Activated CD4-positive, alpha-beta T cell treated with anti-CD3 and anti-CD28 coated beads, Interleukin-2, amount 10 ng/mL, durations not matched to agents 24 days and 14 days (primary cell): ENCODE measurements at regions not wholly inside any gene's neighbourhood (a gene's known extent, or its start where the extent isn't known, plus 50 kb on each side); places are given as distances from the start of the nearest gene placed in this dataset.

Experiments used
- DNase-seq: peaks from one replicate; pipeline ENCODE4 v3.0.0; 2022
- H3K27ac Mint-ChIP-seq: one replicate; pipeline ENCODE4 v1.8.0; 2022; ENCODE audit warnings: mild to moderate bottlenecking, mixed read lengths
- H3K27me3 Mint-ChIP-seq: one replicate; pipeline ENCODE4 v1.8.0; 2022; ENCODE audit warnings: mixed read lengths
- H3K36me3 Mint-ChIP-seq: one replicate; pipeline ENCODE4 v1.8.0; 2022; ENCODE audit warnings: low read depth, mild to moderate bottlenecking, mixed read lengths
- H3K4me1 Mint-ChIP-seq: one replicate; pipeline ENCODE4 v1.8.0; 2021; ENCODE audit warnings: mixed read lengths
- H3K4me3 Mint-ChIP-seq: one replicate; pipeline ENCODE4 v1.8.0; 2022; ENCODE audit warnings: mild to moderate bottlenecking, moderate library complexity, mixed read lengths
- H3K9me3 Mint-ChIP-seq: one replicate; pipeline ENCODE4 v1.8.0; 2021; ENCODE audit warnings: mixed read lengths
- intact Hi-C: fragments of 100-400 bp; cut with micrococcal nuclease; formaldehyde crosslinking; loops from one replicate; pipeline ENCODE4 v1.15.1; 2023

DNA sequence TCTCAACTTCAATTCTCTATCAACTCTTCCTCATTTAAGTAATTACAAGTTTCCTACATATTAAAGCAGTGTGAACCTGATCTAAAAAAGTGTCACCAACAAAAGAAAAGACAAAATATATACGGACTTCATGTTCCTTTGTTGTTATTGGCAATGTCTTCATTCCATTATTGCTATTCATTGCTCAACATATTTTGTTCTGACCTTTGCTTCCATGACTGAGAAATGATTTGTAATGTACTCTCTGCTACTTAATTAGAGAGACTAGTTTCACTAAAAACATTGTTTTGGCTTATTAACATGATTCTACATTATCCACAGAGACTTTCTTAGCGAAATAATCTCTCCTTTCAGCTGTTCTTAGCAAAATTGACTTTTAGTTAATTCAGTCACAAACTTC is 657.2 kb upstream of the ROBO1 start:
- Mint-ChIP-seq H3K27ac (no peak overlapping the region), H3K27me3 (no peaks in the 10 kb centered on the region), H3K9me3 (peaks cover 11% of the 10 kb centered on the region), H3K36me3 (no peaks in the 10 kb centered on the region), H3K4me1 (no peaks in the 10 kb centered on the region), H3K4me3 (no peak overlapping the region)
- DNase-seq = no peak
- intact Hi-C loops = no loop called here

DNA sequence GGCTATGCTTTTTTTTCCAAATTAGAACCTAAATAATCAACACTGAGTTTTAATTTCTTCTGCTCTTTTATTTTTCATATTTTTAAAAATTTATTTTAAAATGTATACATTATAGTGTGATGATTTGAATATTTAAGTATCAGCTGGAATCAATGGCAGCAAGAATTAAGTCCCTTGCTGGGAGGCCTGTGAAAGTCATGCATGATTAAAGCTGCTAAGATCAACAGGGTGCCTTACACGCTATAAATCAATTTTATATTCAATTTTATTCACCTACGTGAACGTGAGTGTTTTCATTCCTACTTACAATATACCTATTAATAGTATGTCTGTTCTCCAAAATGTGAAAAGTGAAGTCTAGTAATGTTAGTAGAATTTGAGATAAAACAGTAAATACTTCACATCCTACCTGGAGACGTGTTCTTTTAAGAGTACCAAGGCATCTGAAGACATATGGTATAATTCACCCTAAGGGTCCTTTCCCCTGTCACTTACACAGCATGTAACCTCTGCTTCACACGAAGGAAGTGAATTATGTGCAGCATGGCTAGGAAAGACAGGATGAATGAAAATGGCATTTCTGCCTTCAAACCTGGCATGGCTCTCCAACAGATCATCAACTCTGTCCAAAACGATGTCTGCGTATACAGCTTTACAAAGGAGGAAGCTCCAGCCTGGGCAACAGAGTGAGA is 640.4 kb upstream of the ROBO1 start:
- no peaks in the 10 kb centered on the region for H3K9me3 Mint-ChIP-seq
- intact Hi-C loops = no loop called here
- H3K4me1 Mint-ChIP-seq = no peaks in the 10 kb centered on the region
- no peak for DNase-seq
- H3K36me3 Mint-ChIP-seq = no peaks in the 10 kb centered on the region
- H3K27me3 Mint-ChIP-seq = no peaks in the 10 kb centered on the region
- H3K4me3 Mint-ChIP-seq = no peak overlapping the region
- no peak overlapping the region for H3K27ac Mint-ChIP-seq

DNA sequence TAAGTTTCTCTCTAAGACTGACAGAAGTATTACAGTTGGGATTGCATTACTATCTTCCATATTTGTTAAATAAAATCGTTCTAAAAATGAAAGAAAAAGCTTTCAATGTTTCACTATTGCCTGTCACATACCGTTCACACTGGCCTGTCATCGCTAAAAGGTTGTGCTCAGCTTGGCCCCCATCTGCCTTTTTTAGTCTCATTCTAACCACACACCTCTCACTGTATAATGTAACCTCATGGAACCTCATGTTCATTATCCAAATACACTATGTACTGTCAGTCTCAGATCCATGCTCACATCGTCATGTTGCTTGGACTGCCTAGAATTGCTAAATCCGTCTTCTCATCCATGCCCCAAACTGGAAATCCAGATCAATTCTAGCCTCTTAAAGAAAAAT is 637.8 kb upstream of the ROBO1 start:
- Mint-ChIP-seq H3K4me1 (no peaks in the 10 kb centered on the region), H3K27ac (no peak overlapping the region), H3K9me3 (no peaks in the 10 kb centered on the region), H3K4me3 (no peak overlapping the region), H3K36me3 (no peaks in the 10 kb centered on the region), H3K27me3 (no peaks in the 10 kb centered on the region)
- DNase-seq = no peak
- intact Hi-C loops = no loop called here

DNA sequence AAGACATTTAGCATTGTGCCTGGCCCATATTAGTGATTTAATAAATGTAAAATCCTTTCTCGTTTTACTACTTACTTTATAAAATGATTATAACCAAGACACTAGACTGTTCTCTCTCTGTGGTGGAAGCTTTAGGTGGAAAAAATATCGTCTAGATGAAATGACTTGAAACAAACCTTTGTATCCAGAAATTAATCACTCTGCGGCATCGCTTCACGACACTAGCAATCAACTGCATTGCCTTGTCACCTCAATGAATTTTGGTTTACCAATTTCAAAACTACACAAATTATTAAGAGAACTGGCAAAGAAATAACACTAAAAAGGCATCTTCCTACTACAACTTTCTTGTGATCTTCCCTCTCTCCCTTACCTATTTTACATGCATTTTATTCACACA is 627.2 kb upstream of the ROBO1 start:
- Mint-ChIP-seq H3K27ac (no peak overlapping the region), H3K4me3 (no peak overlapping the region), H3K27me3 (no peaks in the 10 kb centered on the region), H3K36me3 (no peaks in the 10 kb centered on the region), H3K9me3 (no peaks in the 10 kb centered on the region), H3K4me1 (no peaks in the 10 kb centered on the region)
- intact Hi-C loops = no loop called here
- no peak for DNase-seq

DNA sequence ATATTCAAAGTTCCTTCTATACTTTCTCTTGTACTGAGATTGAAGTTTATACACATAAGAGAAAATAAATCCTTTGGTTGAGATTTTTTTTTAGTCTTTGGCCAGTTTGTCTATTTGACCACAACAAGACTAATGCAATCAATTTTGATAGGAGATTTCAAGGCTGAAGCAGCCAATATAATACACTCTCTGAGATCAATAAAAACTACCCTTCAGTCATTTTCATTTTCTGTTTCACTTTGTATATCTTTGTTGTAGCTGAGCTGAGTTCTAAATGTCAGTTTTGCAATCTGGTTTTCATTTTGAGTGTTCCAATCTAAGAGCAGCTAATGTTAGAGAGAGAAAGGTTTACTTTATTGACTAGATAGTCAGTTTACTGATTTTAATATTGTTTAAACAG is 623.8 kb upstream of the ROBO1 start:
- Mint-ChIP-seq H3K4me3 (no peak overlapping the region), H3K27ac (no peak overlapping the region), H3K36me3 (no peaks in the 10 kb centered on the region), H3K27me3 (no peaks in the 10 kb centered on the region), H3K4me1 (no peaks in the 10 kb centered on the region), H3K9me3 (no peaks in the 10 kb centered on the region)
- intact Hi-C loops = no loop called here
- DNase-seq = no peak

DNA sequence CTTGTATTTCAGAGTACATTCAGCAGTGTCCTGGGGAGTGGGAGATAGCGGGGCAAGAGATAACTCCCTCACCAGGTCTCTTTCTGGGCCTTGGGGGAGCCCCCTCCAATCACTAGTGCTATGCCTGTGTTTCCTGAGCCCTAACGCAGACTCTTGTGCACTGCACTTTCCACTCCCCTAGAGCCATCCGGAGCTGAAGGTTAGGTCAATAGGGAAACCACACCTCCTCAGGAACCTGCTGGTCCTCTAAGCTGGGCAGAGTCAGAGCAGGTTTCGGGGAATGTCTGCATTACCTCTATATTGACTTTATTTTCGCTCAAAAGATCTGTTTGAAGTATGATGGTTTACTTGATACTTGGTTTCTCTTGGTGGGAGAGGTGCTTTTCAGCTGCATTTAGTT is 617.0 kb upstream of the ROBO1 start:
- Mint-ChIP-seq H3K4me3 (no peak overlapping the region), H3K4me1 (no peaks in the 10 kb centered on the region), H3K36me3 (no peaks in the 10 kb centered on the region), H3K27me3 (no peaks in the 10 kb centered on the region), H3K27ac (no peak overlapping the region), H3K9me3 (peaks cover 7% of the 10 kb centered on the region)
- intact Hi-C loops = no loop called here
- DNase-seq = no peak

DNA sequence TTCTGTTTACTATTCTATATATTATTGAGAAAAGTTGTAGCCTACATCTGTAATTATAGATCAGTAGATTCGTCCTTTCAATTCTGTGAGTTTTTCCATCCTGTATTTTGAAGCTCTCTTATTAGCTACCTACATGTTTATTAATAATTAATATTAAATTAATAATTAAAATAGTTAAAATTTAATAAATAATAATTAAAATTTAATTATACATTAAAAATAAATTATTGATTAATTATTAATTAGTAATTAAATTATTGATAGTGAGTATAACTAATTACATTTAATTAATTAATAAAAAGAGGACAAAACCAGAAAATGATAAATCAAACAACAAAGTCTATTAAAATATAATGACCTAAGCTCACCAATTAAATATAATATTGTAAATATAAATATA is 606.6 kb upstream of the ROBO1 start:
- Mint-ChIP-seq H3K27me3 (no peaks in the 10 kb centered on the region), H3K4me3 (no peak overlapping the region), H3K9me3 (peaks cover 4% of the 10 kb centered on the region), H3K36me3 (no peaks in the 10 kb centered on the region), H3K4me1 (no peaks in the 10 kb centered on the region), H3K27ac (no peak overlapping the region)
- DNase-seq = no peak
- intact Hi-C loops = no loop called here

DNA sequence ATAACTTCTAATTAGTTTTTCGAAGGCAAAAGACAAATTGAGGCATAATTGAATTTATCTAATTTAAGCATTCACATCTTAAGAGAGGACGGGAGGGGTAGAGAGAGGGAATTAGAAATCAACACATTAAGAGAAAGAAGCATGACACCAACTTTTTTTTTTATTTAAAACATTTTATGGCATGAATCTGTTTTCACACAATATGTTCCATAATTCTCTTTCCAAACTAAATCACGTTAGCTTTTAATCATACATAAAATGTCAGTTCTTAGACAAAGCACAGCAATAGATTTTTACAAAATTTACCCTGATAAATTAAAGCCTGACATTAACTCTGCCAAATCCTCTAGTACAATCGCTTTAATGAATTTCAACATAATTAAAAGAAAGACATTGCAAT is 600.8 kb upstream of the ROBO1 start:
- H3K27me3 Mint-ChIP-seq = no peaks in the 10 kb centered on the region
- H3K9me3 Mint-ChIP-seq = peaks cover 8% of the 10 kb centered on the region
- H3K4me3 Mint-ChIP-seq = no peak overlapping the region
- intact Hi-C loops = no loop called here
- H3K4me1 Mint-ChIP-seq = no peaks in the 10 kb centered on the region
- H3K27ac Mint-ChIP-seq = no peak overlapping the region
- no peaks in the 10 kb centered on the region for H3K36me3 Mint-ChIP-seq
- DNase-seq = no peak

DNA sequence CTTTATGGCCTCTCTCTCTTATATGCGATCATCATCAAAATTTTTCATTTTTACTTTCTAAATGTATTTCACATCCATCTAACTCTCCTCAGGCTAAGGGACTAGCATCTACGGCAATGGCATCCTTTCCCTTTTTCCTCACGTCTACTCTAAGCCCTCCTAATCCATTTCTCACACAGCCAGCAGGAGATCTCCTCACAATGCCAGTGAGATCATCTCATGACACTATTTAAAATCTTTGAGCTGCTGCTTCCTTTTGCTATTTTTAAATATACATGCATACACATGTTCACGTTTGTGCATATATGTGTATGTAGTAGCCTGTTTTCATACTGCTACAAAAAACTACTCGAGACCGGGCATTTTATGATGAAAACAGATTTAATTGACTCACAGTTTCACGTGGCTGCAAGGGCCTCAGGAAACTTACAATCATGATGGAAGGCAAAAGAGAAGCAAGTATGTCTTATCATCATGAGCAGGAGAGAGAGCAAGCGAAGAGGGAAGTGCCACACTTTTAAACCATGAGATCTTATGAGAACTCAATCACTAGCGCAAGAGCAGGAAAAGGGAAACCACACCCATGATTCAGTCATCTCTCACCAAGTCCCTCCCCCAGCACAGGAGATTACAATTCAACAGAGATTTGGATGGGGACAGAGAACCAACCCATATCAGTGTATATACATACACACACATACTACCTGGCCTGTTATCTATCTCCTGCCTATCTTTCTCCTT is 599.2 kb upstream of the ROBO1 start:
- no peaks in the 10 kb centered on the region for H3K36me3 Mint-ChIP-seq
- no peak for DNase-seq
- H3K27me3 Mint-ChIP-seq = no peaks in the 10 kb centered on the region
- no peak overlapping the region for H3K4me3 Mint-ChIP-seq
- intact Hi-C loops = no loop called here
- peaks cover 8% of the 10 kb centered on the region for H3K9me3 Mint-ChIP-seq
- H3K4me1 Mint-ChIP-seq = no peaks in the 10 kb centered on the region
- no peak overlapping the region for H3K27ac Mint-ChIP-seq

DNA sequence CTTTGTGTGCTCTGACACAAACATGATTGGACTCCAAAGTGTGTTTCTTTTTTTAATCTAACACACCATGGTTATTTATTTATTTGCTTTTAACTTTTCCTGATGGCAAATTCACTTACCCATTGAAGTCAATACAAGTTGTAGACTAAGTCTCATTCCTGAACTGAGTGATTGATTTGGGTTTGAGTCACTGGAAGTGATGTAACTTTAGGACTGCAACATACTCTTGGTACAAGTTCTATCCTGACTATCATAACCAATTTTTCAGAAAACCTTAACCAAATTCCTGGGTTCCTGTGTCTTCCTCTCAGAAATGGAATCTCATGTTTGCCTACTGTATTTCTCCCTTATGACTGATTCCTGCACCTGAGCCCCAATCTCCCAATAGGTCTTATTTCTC is 590.0 kb upstream of the ROBO1 start:
- intact Hi-C loops = no loop called here
- DNase-seq = no peak
- no peaks in the 10 kb centered on the region for H3K27me3 Mint-ChIP-seq
- no peaks in the 10 kb centered on the region for H3K36me3 Mint-ChIP-seq
- H3K4me3 Mint-ChIP-seq = no peak overlapping the region
- H3K27ac Mint-ChIP-seq = no peak overlapping the region
- H3K4me1 Mint-ChIP-seq = no peaks in the 10 kb centered on the region
- H3K9me3 Mint-ChIP-seq = peaks cover 11% of the 10 kb centered on the region

DNA sequence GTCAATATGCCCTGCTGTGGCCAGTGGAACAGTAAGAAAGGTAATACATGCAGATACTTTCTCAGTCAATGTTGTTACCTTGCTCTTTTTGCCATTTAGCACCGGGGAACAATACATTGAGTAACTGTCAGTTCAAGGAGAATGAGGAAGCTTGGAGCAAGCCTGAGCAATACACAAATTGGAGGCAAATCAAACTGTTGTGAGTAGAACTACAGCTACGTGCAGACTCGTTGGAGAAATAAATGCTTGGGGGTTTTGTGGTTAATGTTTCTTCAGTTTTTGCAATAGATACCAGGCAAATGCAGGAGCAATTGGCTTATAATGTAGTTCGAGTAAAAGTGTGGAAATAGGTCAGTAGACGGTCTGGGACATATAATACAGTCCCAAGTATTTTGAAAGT is 587.3 kb upstream of the ROBO1 start:
- intact Hi-C loops = no loop called here
- no peaks in the 10 kb centered on the region for H3K4me1 Mint-ChIP-seq
- no peaks in the 10 kb centered on the region for H3K36me3 Mint-ChIP-seq
- no peak overlapping the region for H3K4me3 Mint-ChIP-seq
- no peaks in the 10 kb centered on the region for H3K27me3 Mint-ChIP-seq
- no peak overlapping the region for H3K27ac Mint-ChIP-seq
- H3K9me3 Mint-ChIP-seq = peaks cover 13% of the 10 kb centered on the region
- no peak for DNase-seq

DNA sequence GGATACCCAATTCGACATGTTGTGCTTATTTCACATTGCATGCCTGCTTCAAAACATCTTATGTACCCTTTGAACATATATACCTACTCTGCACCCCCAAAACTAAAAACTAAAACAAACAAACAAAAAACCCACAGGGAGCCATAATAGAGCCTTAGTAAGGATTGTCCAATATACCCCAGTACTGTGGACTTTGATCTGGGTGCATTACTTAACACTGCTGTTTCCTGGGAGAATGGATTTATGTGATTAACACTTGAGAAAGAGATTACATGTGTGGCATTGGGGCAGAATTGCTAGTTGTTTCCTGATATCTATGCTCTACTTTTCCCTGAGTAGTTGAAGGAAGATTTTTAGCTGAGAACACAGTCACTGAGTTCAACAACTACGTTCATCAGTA is 583.4 kb upstream of the ROBO1 start:
- DNase-seq = no peak

DNA sequence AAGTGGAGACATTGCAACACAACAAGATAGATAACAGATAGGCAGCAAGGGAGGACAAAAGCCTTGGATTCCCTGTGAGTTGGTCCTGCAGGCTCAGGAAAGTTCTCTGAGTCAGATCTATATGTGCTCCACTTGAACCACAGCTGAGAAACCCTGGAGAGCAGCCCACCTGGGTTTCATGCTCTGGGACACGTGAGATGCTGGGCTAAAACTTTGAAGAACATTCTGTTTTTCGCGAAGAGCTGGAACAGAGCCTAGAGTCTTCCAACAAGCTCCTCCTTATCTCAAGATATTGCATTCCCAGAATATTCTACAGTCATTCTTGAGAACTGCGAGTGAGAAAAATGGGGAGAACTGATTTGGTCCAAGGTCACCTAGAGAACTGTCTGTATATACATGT is 583.0 kb upstream of the ROBO1 start:
- Mint-ChIP-seq H3K36me3 (no peaks in the 10 kb centered on the region), H3K4me1 (no peaks in the 10 kb centered on the region), H3K9me3 (peaks cover 5% of the 10 kb centered on the region), H3K4me3 (no peak overlapping the region), H3K27ac (no peak overlapping the region), H3K27me3 (no peaks in the 10 kb centered on the region)
- no peak for DNase-seq
- intact Hi-C loops = no loop called here

More for the DNA sequence above, 583.4 kb upstream of the ROBO1 start:
- Mint-ChIP-seq H3K4me1 (no peaks in the 10 kb centered on the region), H3K9me3 (peaks cover 5% of the 10 kb centered on the region), H3K4me3 (no peak overlapping the region), H3K27me3 (no peaks in the 10 kb centered on the region), H3K36me3 (no peaks in the 10 kb centered on the region), H3K27ac (no peak overlapping the region)
- intact Hi-C loops = no loop called here

DNA sequence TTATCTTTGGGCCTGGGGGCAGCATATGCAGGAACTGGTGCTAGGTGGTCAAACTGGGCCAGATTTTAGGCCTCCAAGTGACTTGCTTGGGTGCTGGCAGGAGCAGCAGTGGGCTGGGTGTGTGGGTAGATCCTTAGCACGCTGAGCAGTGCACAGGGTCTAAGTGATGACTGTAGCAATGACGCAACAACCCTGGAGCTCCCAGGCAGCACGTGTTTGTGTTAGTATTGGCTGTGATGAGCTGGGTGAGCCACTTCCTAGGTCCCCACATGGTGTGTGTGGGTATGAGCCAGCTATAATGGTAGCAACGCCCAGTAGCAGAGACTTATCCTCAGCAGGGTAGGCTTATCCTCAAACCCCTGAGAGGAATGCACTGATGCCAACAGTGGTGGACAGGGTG is 570.6 kb upstream of the ROBO1 start:
- no peak for DNase-seq
- H3K36me3 Mint-ChIP-seq = no peaks in the 10 kb centered on the region
- H3K9me3 Mint-ChIP-seq = peaks cover 4% of the 10 kb centered on the region
- no peaks in the 10 kb centered on the region for H3K27me3 Mint-ChIP-seq
- no peak overlapping the region for H3K4me3 Mint-ChIP-seq
- intact Hi-C loops = no loop called here
- no peak overlapping the region for H3K27ac Mint-ChIP-seq
- H3K4me1 Mint-ChIP-seq = no peaks in the 10 kb centered on the region

DNA sequence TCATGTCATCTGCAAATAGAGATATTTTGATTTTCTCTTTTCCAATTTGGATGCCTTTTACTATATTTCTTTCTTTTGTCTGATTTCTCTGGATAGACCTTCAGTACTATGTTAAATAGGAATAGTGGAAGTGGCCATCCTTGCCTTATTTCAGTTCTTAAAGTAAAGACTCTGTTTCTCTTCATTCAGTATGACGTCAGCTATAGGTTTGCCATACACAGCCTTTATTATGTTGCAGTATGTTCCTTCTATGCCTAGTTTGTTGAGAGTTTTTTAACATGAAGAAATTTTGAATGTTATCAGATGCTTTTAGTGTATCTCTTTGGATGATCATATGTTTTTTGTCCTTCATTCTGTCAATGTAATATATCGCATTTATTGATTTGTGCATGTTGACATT is 566.7 kb upstream of the ROBO1 start:
- DNase-seq = no peak
- intact Hi-C loops = no loop called here
- Mint-ChIP-seq H3K4me3 (no peak overlapping the region), H3K9me3 (peaks cover 8% of the 10 kb centered on the region), H3K4me1 (no peaks in the 10 kb centered on the region), H3K27ac (no peak overlapping the region), H3K36me3 (no peaks in the 10 kb centered on the region), H3K27me3 (no peaks in the 10 kb centered on the region)
